GM12891 (cell line): ENCODE measurements at regions not wholly inside any gene's neighbourhood (a gene's known extent, or its start where the extent isn't known, plus 50 kb on each side); places are given as distances from the start of the nearest gene placed in this dataset.

Source experiments
- PAX5 ChIP-seq: IDR thresholded peaks from 2 replicates; pipeline ENCODE4 v1.6.1; 2011; ENCODE audit warnings: low read length, moderate library complexity, mild to moderate bottlenecking; ENCODE audit not compliant: insufficient read depth, severe bottlenecking
- POLR2A ChIP-seq: IDR thresholded peaks from 2 replicates; pipeline ENCODE4 v1.6.1; 2011; ENCODE audit warnings: low read depth, low read length, control low read depth
- POLR2AphosphoS5 ChIP-seq: IDR thresholded peaks from 2 replicates; pipeline ENCODE4 v1.6.1; 2011; ENCODE audit warnings: low read depth, low read length, control low read depth
- SPI1 ChIP-seq: IDR thresholded peaks from 2 replicates; pipeline ENCODE4 v1.6.1; 2011; ENCODE audit warnings: low read depth, low read length, control low read depth
- TAF1 ChIP-seq: IDR thresholded peaks from 2 replicates; pipeline ENCODE4 v1.6.1; 2011; ENCODE audit warnings: low read depth, low read length, control low read depth

- TF ChIP-seq TAF1 (no peak), POLR2A (no peak), POLR2AphosphoS5 (no peak), SPI1 (no peak), PAX5 (no peak)
Observed at GRCh38 chr5:110225949-110226348, 500.5 kb downstream of the TMEM232 start.
